CD4-positive, alpha-beta memory T cell (primary cell): ENCODE measurements at regions not wholly inside any gene's neighbourhood (a gene's known extent, or its start where the extent isn't known, plus 50 kb on each side); places are given as distances from the start of the nearest gene placed in this dataset.

Experiments used
- CTCF ChIA-PET: fragments of 350-600 bp; sonication (Branson Sonifier 250); formaldehyde crosslinking; loops from one replicate; lab custom pipeline; 2021; ENCODE audit warnings: inconsistent platforms; ENCODE audit not compliant: partially characterized antibody; lab: Charles Lee
- POLR2A ChIA-PET: fragments of 350-600 bp; sonication (Branson Sonifier 250); formaldehyde crosslinking; loops from one replicate; lab custom pipeline; 2021; ENCODE audit not compliant: partially characterized antibody; lab: Charles Lee
- DNase-seq, 5 donors: peaks; one replicate each; pipeline versions ENCODE4 v3.0.0 to v3.0.0-alpha.2; 2020 to 2022; ENCODE audit warnings: mixed read lengths in 1 of 5
- H3K27ac ChIP-seq: one replicate; pipeline ENCODE4 v1.7.0; 2013; ENCODE audit warnings: low read depth, low read length
- H3K27me3 ChIP-seq: 2 replicates; pipeline ENCODE4 v1.7.0; 2013; ENCODE audit warnings: mild to moderate bottlenecking, low read length, moderate library complexity; ENCODE audit not compliant: insufficient read depth
- H3K36me3 ChIP-seq: 2 replicates; pipeline ENCODE4 v1.7.0; 2013; ENCODE audit warnings: mild to moderate bottlenecking, low read length, moderate library complexity; ENCODE audit not compliant: insufficient read depth
- H3K4me1 ChIP-seq: 2 replicates; pipeline ENCODE4 v1.7.0; 2013; ENCODE audit warnings: mild to moderate bottlenecking, low read length, moderate library complexity; ENCODE audit not compliant: insufficient read depth
- H3K4me3 ChIP-seq, 2 donors: one replicate each; pipeline ENCODE4 v1.7.0; 2013; ENCODE audit warnings: low read length in 2 of 2, mild to moderate bottlenecking in 1 of 2
- H3K9me3 ChIP-seq, 2 donors: one replicate each; pipeline ENCODE4 v1.7.0; 2013; ENCODE audit warnings: low read length in 2 of 2, control low read depth in 1 of 2; ENCODE audit not compliant: control insufficient read depth in 1 of 2
- H3K27ac Mint-ChIP-seq, 7 donors: one replicate each; pipeline ENCODE4 v1.8.0; 2020 to 2021; ENCODE audit warnings: mixed read lengths in 7 of 7, mild to moderate bottlenecking in 6 of 7, inconsistent platforms in 3 of 7, moderate library complexity in 3 of 7
- H3K27me3 Mint-ChIP-seq, 2 donors: one replicate each; pipeline ENCODE4 v1.8.0; 2020 to 2021; ENCODE audit warnings: mixed read lengths in 2 of 2
- H3K36me3 Mint-ChIP-seq, 2 donors: one replicate each; pipeline ENCODE4 v1.8.0; 2020 to 2021; ENCODE audit warnings: mixed read lengths in 2 of 2, inconsistent platforms in 1 of 2, mild to moderate bottlenecking in 1 of 2
- H3K4me1 Mint-ChIP-seq, 4 donors: one replicate each; pipeline ENCODE4 v1.8.0; 2020 to 2021; ENCODE audit warnings: mixed read lengths in 4 of 4, mild to moderate bottlenecking in 1 of 4
- H3K4me3 Mint-ChIP-seq, 8 donors: one replicate each; pipeline ENCODE4 v1.8.0; 2020 to 2021; ENCODE audit warnings: mixed read lengths in 8 of 8, mild to moderate bottlenecking in 7 of 8, moderate library complexity in 6 of 8, inconsistent platforms in 3 of 8
- H3K9me3 Mint-ChIP-seq, 8 donors: one replicate each; pipeline ENCODE4 v1.8.0; 2020 to 2021; ENCODE audit warnings: mixed read lengths in 8 of 8, mild to moderate bottlenecking in 5 of 8, inconsistent platforms in 3 of 8, moderate library complexity in 1 of 8
- intact Hi-C: fragments of 100-400 bp; cut with micrococcal nuclease; formaldehyde crosslinking; loops from one replicate; pipeline ENCODE4 v1.15.1; 2023

DNA sequence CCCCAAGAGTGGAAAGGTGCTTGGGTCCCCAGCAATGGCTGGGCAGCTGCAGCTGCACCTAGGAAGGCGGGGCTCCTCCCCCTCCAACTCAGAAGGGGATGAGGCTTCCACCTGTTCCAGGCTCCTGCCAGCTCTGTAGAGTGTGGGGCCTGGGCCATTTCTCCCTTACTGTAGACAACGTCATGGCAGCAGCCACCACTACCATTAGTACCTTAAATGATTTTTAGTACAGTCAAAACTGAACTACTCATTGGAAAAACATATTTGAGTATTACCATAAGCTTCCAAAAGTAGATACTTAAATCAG lies 1274.2 kb upstream of the GBE1 start:
- Histone ChIP-seq H3K36me3 (no peaks in the 10 kb centered on the region), H3K27me3 (no peaks in the 10 kb centered on the region), H3K9me3 (no peaks in the 10 kb centered on the region), H3K4me3 (no peak overlapping the region), H3K4me1 (no peaks in the 10 kb centered on the region), H3K27ac (no peak overlapping the region)
- intact Hi-C loops, result no loop called here
- Mint-ChIP-seq H3K4me1 (no peaks in the 10 kb centered on the region), H3K4me3 (no peak overlapping the region), H3K27me3 (no peaks in the 10 kb centered on the region), H3K36me3 (no peaks in the 10 kb centered on the region), H3K9me3 (peaks cover 1 to 16% (median 8%) of the 10 kb centered on the region in 8 donors), H3K27ac (no peak overlapping the region)
- ChIA-PET CTCF (no interaction called here), POLR2A (no interaction called here)
- no peak for DNase-seq

DNA sequence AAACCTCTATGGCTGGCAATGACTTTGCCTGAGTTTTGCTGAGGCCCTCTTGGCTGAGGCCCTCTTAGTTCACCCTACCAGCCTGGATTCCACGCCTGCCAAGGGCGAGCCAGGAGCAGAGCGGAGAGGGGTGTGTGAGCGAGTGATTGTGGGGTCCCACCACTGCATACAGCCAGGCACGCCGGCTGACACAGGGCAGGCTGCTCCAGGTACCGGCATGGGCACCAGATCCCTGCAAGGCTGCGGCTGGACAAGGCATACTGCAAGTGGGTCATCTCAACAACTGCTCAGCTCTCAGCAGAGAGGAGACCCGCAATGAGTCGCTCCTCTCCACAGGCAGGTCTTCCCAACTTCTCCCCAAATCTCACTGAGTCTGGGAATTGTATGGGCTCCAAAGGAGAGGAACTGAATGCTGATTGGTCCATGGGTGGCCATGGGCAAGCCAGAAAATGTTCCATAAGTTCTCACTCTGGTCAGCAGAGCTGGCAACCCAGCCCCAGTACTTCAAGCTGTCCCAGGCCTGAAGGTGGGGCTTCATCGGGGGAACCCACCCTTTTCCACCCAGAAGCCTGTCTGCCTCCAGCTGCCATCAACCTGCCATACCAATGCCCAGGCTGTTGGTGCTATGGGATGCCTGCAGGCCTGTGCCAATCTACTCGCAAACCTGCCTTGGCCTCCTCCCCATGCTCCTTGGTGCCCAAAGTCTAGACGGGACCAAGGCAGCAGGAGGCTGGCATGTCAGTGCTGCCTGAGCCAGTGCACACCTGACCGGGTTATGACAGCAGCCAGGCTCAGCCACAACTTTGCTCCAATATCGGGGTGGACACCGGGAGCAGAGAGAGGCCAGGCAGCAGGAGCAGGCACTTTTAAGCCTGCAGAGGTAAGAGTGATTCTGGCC lies 1273.6 kb upstream of the GBE1 start:
- H3K4me3 ChIP-seq, result no peak overlapping the region
- intact Hi-C loops, result no loop called here
- Mint-ChIP-seq H3K36me3 (no peaks in the 10 kb centered on the region), H3K9me3 (peaks cover 1 to 13% (median 7%) of the 10 kb centered on the region in 8 donors), H3K4me1 (no peaks in the 10 kb centered on the region), H3K4me3 (no peak overlapping the region), H3K27ac (no peak overlapping the region), H3K27me3 (no peaks in the 10 kb centered on the region)
- POLR2A ChIA-PET, result no interaction called here
- CTCF ChIA-PET, result no interaction called here
- H3K9me3 ChIP-seq, result no peaks in the 10 kb centered on the region
- no peaks in the 10 kb centered on the region for H3K36me3 ChIP-seq
- no peak for DNase-seq
- no peak overlapping the region for H3K27ac ChIP-seq
- H3K27me3 ChIP-seq, result no peaks in the 10 kb centered on the region
- no peaks in the 10 kb centered on the region for H3K4me1 ChIP-seq

DNA sequence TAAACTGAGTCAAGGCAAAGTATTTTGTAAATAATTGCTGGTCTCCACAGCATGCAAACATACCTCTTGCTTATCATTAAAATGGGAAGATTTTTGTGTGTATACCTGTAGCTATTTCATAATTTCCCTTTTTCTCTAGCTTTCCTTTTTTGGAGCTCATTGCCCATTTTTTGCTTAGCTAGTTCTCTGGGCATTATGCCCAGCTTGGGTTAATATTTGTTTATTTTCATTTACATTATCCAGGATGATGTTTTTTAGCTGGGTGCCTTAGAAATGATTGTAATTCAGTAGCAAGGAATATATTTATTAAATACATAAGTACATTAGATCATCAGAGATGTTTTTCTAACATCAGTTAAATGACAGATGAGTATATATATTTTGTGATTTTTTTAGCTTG lies 1271.7 kb upstream of the GBE1 start:
- no peak overlapping the region for H3K4me3 ChIP-seq
- H3K4me1 Mint-ChIP-seq, result no peaks in the 10 kb centered on the region
- H3K4me1 ChIP-seq, result no peaks in the 10 kb centered on the region
- no peak overlapping the region for H3K27ac Mint-ChIP-seq
- H3K36me3 ChIP-seq, result no peaks in the 10 kb centered on the region
- H3K9me3 ChIP-seq, result no peaks in the 10 kb centered on the region
- no peaks in the 10 kb centered on the region for H3K36me3 Mint-ChIP-seq
- intact Hi-C loops, result no loop called here
- no peak overlapping the region for H3K27ac ChIP-seq
- peaks cover 0 to 11% (median 7%) of the 10 kb centered on the region in 8 donors for H3K9me3 Mint-ChIP-seq
- H3K27me3 ChIP-seq, result no peaks in the 10 kb centered on the region
- POLR2A ChIA-PET, result no interaction called here
- no peak overlapping the region for H3K4me3 Mint-ChIP-seq
- no peak for DNase-seq
- CTCF ChIA-PET, result no interaction called here
- no peaks in the 10 kb centered on the region for H3K27me3 Mint-ChIP-seq

GRCh38 chr3:83023086-83023485 lies 1261.6 kb upstream of the GBE1 start:
- Histone ChIP-seq H3K4me1 (no peaks in the 10 kb centered on the region), H3K36me3 (no peaks in the 10 kb centered on the region), H3K9me3 (no peaks in the 10 kb centered on the region), H3K27ac (no peak overlapping the region), H3K4me3 (no peak overlapping the region), H3K27me3 (no peaks in the 10 kb centered on the region)
- CTCF ChIA-PET, result no interaction called here
- Mint-ChIP-seq H3K27me3 (no peaks in the 10 kb centered on the region), H3K4me1 (no peaks in the 10 kb centered on the region), H3K4me3 (no peak overlapping the region), H3K27ac (no peak overlapping the region), H3K9me3 (peaks cover 0 to 7% (median 4%) of the 10 kb centered on the region in 8 donors), H3K36me3 (no peaks in the 10 kb centered on the region)
- DNase-seq, result no peak
- POLR2A ChIA-PET, result no interaction called here
- intact Hi-C loops, result no loop called here

- no peaks in the 10 kb centered on the region for H3K36me3 ChIP-seq
- intact Hi-C loops, result no loop called here
- ChIA-PET CTCF (no interaction called here), POLR2A (no interaction called here)
- Mint-ChIP-seq H3K4me3 (no peak overlapping the region), H3K27me3 (no peaks in the 10 kb centered on the region), H3K9me3 (peaks cover 0 to 10% (median 5%) of the 10 kb centered on the region in 8 donors), H3K4me1 (no peaks in the 10 kb centered on the region), H3K27ac (no peak overlapping the region), H3K36me3 (no peaks in the 10 kb centered on the region)
- no peaks in the 10 kb centered on the region for H3K27me3 ChIP-seq
- no peaks in the 10 kb centered on the region for H3K4me1 ChIP-seq
- H3K9me3 ChIP-seq, result no peaks in the 10 kb centered on the region
- DNase-seq, result no peak
- no peak overlapping the region for H3K4me3 ChIP-seq
- no peak overlapping the region for H3K27ac ChIP-seq
Observed at GRCh38 chr3:83011481-83011880, 1250.0 kb upstream of the GBE1 start.

DNA sequence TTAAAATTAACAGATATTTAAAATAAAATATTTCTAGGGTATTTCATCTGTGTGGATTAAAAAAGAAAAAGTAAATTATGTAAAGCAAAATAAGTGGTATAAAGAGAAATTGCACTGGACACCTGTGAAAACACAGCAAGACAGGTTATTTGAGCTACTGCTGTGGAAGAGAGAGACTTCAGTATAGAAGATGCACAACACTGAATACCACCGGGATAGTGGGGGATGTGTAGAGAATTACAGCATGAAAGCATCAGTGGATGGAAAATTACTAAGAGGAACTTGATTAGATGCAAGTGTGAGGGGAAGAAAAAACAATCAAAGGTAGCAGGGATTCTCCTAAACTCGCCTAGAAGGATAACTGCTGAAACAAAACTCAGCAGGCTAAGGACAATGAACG lies 1242.5 kb upstream of the GBE1 start:
- no peaks in the 10 kb centered on the region for H3K9me3 ChIP-seq
- no peak overlapping the region for H3K4me3 ChIP-seq
- no peaks in the 10 kb centered on the region for H3K4me1 Mint-ChIP-seq
- H3K4me3 Mint-ChIP-seq, result no peak overlapping the region
- H3K9me3 Mint-ChIP-seq, result peaks cover 0 to 15% (median 6%) of the 10 kb centered on the region in 8 donors
- no peaks in the 10 kb centered on the region for H3K4me1 ChIP-seq
- no peaks in the 10 kb centered on the region for H3K27me3 Mint-ChIP-seq
- no peak overlapping the region for H3K27ac Mint-ChIP-seq
- no peaks in the 10 kb centered on the region for H3K27me3 ChIP-seq
- no peak overlapping the region for H3K27ac ChIP-seq
- POLR2A ChIA-PET, result no interaction called here
- H3K36me3 Mint-ChIP-seq, result no peaks in the 10 kb centered on the region
- intact Hi-C loops, result no loop called here
- no peak for DNase-seq
- CTCF ChIA-PET, result no interaction called here
- H3K36me3 ChIP-seq, result no peaks in the 10 kb centered on the region

- H3K27me3 Mint-ChIP-seq, result no peaks in the 10 kb centered on the region
- H3K36me3 Mint-ChIP-seq, result no peaks in the 10 kb centered on the region
- no peak overlapping the region for H3K27ac ChIP-seq
- H3K27me3 ChIP-seq, result no peaks in the 10 kb centered on the region
- ChIA-PET CTCF (no interaction called here), POLR2A (no interaction called here)
- no peaks in the 10 kb centered on the region for H3K36me3 ChIP-seq
- peaks cover 0 to 14% (median 5%) of the 10 kb centered on the region in 8 donors for H3K9me3 Mint-ChIP-seq
- H3K9me3 ChIP-seq, result no peaks in the 10 kb centered on the region
- H3K4me1 Mint-ChIP-seq, result no peaks in the 10 kb centered on the region
- intact Hi-C loops, result no loop called here
- H3K4me1 ChIP-seq, result no peaks in the 10 kb centered on the region
- H3K27ac Mint-ChIP-seq, result no peak overlapping the region
- no peak for DNase-seq
- H3K4me3 Mint-ChIP-seq, result no peak overlapping the region
- no peak overlapping the region for H3K4me3 ChIP-seq
Observed at GRCh38 chr3:83002869-83003445, 1241.5 kb upstream of the GBE1 start.
